Pancreas (tissue), 10 donors: ENCODE measurements at regions not wholly inside any gene's neighbourhood (a gene's known extent, or its start where the extent isn't known, plus 50 kb on each side); places are given as distances from the start of the nearest gene placed in this dataset.

Source experiments
- ATAC-seq, 4 donors: fragments of 200-7000 bp; cut with Tn5 transposase; one replicate each; pipeline versions ENCODE4 v1.8.0 to v1.9.1; 2020; ENCODE audit warnings: mild to moderate bottlenecking in 4 of 4, moderate library complexity in 4 of 4
- DNase-seq, 6 donors: peaks; one replicate each; pipeline ENCODE4 v3.0.0-alpha.2; 2020
- FAIRE-seq: peaks from 2 replicates; lab custom pipeline; 2012; peaks lifted over from hg19 to GRCh38; lab: Jason Lieb, UNC
- H3K27ac ChIP-seq, 4 donors: fragments of 200-600 bp; sonication (generic); 1 replicate in 3 of 4; 2 replicates in 1 of 4; pipeline versions ENCODE4 v1.5.0 to v1.8.0; 2020
- H3K27me3 ChIP-seq, 4 donors: fragments of 200-600 bp; one replicate each; pipeline ENCODE4 v1.8.0; 2021
- H3K36me3 ChIP-seq, 3 donors: fragments of 200-600 bp; sonication (generic) in 1 of 3; one replicate each; pipeline versions ENCODE4 v1.5.0 to v1.8.0; 2020 to 2021
- H3K4me1 ChIP-seq, 3 donors: fragments of 200-600 bp; one replicate each; pipeline ENCODE4 v1.8.0; 2021
- H3K4me3 ChIP-seq, 4 donors: fragments of 200-600 bp; sonication (generic) in 2 of 4; one replicate each; pipeline versions ENCODE4 v1.5.0 to v1.8.0; 2020 to 2021
- H3K9me3 ChIP-seq, 4 donors: fragments of 200-600 bp; one replicate each; pipeline ENCODE4 v1.8.0; 2021
- CTCF ChIP-seq, 4 donors: fragments of 200-600 bp; sonication (generic) in 3 of 4; IDR thresholded peaks; one replicate each; pipeline versions ENCODE4 v1.5.0 to v1.8.0; 2021; ENCODE audit warnings: antibody characterized with exemption in 4 of 4
- WGBS, 2 donors: extraction: QIAGEN DNeasy Blood & Tissue Kit; methylation state at CpG; one replicate each; pipeline ENCODE4 v1.1.7; 2013; 5-methylcytosine and 5-hydroxymethylcytosine counted together
- intact Hi-C, 3 donors: fragments of 100-400 bp; cut with DNase I; formaldehyde crosslinking; loops; one replicate each; pipeline versions ENCODE4 v1.11.1 to v1.14.2; 2022
- donor health status: healthy with polysubstance abuse.
- donor health status: DM: no; HTN: no; CAD: no; lungs with moderate emphysema.
- donor health status: DM: no; HTN: no; CAD: no.
- donor health status: control.
- donor health status: control.
- donor health status: Bipolar disorder and iron deficiency.
- donor health status: DM: yes; HTN: yes; CAD: no.
- donor health status: DM: no; HTN: no; CAD: no.
- donor health status: DM: no; HTN: no; CAD: no.
- donor health status: DM: yes; HTN: yes; CAD: no.

DNA sequence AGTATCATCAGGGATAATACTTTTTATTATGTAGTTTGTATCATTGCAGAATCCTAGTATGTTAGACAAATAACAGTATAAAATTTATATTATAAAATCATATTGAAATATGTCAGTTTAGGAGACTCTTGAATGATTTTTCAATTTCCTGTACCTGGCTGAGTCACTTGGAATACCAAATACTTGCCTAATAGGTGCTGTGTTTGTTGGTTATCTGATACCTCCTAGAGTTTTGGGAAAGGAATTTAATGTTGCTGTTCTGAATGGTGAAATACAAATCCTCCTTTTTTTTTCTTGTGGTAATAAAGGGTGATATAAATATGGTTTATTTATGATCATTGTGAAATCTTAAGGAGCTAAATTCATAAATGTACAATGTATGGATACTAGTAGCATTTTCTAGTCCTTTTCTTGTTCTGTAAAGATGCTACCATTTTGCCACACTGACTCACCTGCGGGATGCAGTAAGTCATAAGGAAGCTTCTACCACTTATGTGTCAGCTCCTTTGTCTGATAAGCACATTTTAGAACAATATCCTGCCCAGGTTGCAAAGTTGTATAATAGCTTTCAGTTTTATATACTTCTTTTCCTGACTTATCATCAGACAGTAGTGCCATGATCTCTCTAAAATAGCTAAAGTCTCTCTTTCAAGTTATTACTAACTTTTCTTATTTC is 465.5 kb downstream of the XIRP2 start:
- Histone ChIP-seq H3K4me1 (no peaks in the 10 kb centered on the region), H3K36me3 (no peaks in the 10 kb centered on the region), H3K27ac (no peak overlapping the region), H3K9me3 (no peaks in the 10 kb centered on the region), H3K27me3 (no peaks in the 10 kb centered on the region), H3K4me3 (no peak overlapping the region)
- TF ChIP-seq CTCF (IDR thresholded peaks at IDR 0.05) = no peak
- no peak for DNase-seq
- FAIRE-seq = no peak
- no peak for ATAC-seq
- WGBS, 2 donors = 96 to 100% methylated on average over 1 of the region's 1 CpG
- intact Hi-C loops = no loop called here

GRCh38 chr2:167345559-167345958 is 457.3 kb downstream of the XIRP2 start:
- Histone ChIP-seq H3K27me3 (no peaks in the 10 kb centered on the region), H3K4me1 (no peaks in the 10 kb centered on the region), H3K9me3 (no peaks in the 10 kb centered on the region), H3K36me3 (no peaks in the 10 kb centered on the region), H3K4me3 (no peak overlapping the region), H3K27ac (no peak overlapping the region)
- no peak for ATAC-seq
- no peak for FAIRE-seq
- DNase-seq = no peak
- intact Hi-C loops = no loop called here
- whole genome bisulfite sequencing, 2 donors = 88 to 89% methylated on average over 2 of the region's 2 CpGs
- no peak for TF ChIP-seq CTCF (IDR thresholded peaks at IDR 0.05)

GRCh38 chr2:167342769-167343168 is 454.5 kb downstream of the XIRP2 start:
- Histone ChIP-seq H3K27ac (no peak overlapping the region), H3K27me3 (no peaks in the 10 kb centered on the region), H3K4me1 (no peaks in the 10 kb centered on the region), H3K36me3 (no peaks in the 10 kb centered on the region), H3K4me3 (no peak overlapping the region), H3K9me3 (no peaks in the 10 kb centered on the region)
- FAIRE-seq (no peak), DNase-seq (no peak), ATAC-seq (no peak)
- intact Hi-C loops = no loop called here
- 69 to 71% methylated on average over 1 of the region's 1 CpG for WGBS, 2 donors
- no peak for TF ChIP-seq CTCF (IDR thresholded peaks at IDR 0.05)

- no peaks in the 10 kb centered on the region for H3K4me1 ChIP-seq
- intact Hi-C loops = no loop called here
- H3K27ac ChIP-seq = no peak overlapping the region
- FAIRE-seq = no peak
- WGBS, 2 donors = 85 to 89% methylated on average over 4 of the region's 4 CpGs
- no peak for TF ChIP-seq CTCF (IDR thresholded peaks at IDR 0.05)
- no peak for DNase-seq
- no peak overlapping the region for H3K4me3 ChIP-seq
- no peaks in the 10 kb centered on the region for H3K27me3 ChIP-seq
- no peaks in the 10 kb centered on the region for H3K36me3 ChIP-seq
- no peak for ATAC-seq
- no peaks in the 10 kb centered on the region for H3K9me3 ChIP-seq
Measured at GRCh38 chr2:167340322-167340721, 452.0 kb downstream of the XIRP2 start.

DNA sequence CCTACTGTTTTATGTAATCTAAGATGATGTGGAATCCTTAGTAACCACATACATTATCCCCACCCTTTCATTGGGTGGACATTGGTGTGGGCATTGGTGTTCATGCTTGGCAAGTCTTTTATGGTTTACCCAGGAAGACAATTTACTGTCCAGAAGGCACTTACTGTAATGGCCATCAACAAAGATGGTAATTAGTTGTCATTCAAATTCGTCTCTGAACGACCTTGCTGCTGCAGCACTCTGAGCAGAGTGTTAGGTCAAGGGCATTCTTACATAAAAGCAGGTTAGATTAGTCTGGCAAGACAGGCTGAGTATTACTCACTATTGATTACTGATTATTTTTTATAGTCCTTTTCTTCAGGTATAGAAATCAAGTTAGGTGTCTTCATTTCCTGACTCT is 447.9 kb downstream of the XIRP2 start:
- Histone ChIP-seq H3K36me3 (no peaks in the 10 kb centered on the region), H3K27me3 (no peaks in the 10 kb centered on the region), H3K4me3 (no peak overlapping the region), H3K27ac (no peak overlapping the region), H3K4me1 (no peaks in the 10 kb centered on the region), H3K9me3 (no peaks in the 10 kb centered on the region)
- WGBS, 2 donors = 66 to 81% methylated on average over 2 of the region's 2 CpGs
- ATAC-seq (no peak), DNase-seq (no peak), FAIRE-seq (no peak)
- intact Hi-C loops = no loop called here
- no peak for TF ChIP-seq CTCF (IDR thresholded peaks at IDR 0.05)
